NAMALWA (cell line): ENCODE measurements at regions not wholly inside any gene's neighbourhood (a gene's known extent, or its start where the extent isn't known, plus 50 kb on each side); places are given as distances from the start of the nearest gene placed in this dataset.

ENCODE experiments used
- DNase-seq: peaks from one replicate; pipeline ENCODE4 v3.0.0-alpha.2; 2015; ENCODE audit warnings: low spot score

GRCh38 chr1:239436286-239436685 is 49.9 kb downstream of the CHRM3 start:
- no peak for DNase-seq

DNA sequence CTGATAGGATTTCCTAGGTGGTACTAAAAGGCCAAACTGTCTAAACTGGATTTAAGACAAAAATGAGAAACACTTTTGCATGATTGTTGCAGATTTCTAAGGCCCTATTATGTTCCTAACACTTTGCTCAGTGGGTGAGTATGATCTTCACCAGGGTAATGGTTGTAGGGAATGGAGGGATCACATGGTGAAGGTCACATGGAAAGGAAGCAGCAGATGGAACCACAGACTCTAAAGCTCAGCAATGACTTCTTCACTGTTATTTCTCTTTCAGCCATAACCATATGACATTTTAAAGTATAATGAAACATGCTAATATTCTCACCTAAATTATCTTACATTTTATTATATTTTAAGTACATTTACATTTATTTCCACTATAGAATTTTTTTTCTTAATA is 51.5 kb downstream of the CHRM3 start:
- no peak for DNase-seq

GRCh38 chr1:239438891-239439290 is 52.5 kb downstream of the CHRM3 start:
- DNase-seq, result no peak

GRCh38 chr1:239443361-239443760 is 57.0 kb downstream of the CHRM3 start:
- DNase-seq, result no peak

DNA sequence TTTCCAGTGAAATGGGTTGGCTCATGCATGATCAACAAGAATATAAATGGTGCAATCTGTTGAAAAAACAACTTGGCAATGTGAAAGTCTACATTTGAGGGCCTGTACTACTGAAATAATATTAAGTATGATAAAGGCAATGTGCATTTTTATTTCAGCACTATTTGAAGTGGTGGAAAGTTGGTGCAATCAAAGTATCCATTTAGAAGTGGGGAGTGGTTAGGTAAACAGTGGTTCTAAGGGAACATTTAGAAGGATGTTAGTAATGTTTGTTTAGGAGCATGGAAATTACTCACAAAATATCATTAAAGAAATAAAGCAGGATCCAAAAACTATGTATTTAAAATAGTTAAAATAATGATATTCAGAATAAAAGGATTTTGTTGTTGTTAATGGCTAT is 60.2 kb downstream of the CHRM3 start:
- no peak for DNase-seq

DNA sequence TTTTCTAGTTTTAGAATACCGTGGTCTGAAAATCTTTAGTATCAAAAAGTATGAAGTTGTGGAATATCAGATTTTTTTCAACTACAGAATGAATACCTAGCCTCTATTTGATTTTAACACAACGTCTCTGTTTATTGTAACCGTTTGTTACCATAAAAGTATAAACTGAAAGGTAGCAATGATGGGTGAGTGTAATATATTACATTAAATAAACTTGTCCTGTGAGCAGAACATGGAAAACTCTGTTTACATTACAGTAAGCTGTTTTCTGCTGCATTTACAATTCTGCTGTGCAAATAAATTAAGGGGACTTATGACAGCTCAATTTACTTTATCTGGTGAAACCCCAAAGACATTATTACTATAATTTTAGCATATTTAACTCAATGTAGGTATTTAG is 62.5 kb downstream of the CHRM3 start:
- DNase-seq, result no peak

GRCh38 chr1:239455743-239456142 is 69.4 kb downstream of the CHRM3 start:
- DNase-seq, result no peak

- no peak for DNase-seq
Observed at GRCh38 chr1:239456788-239457187, 70.4 kb downstream of the CHRM3 start.

- DNase-seq, result no peak
Observed at GRCh38 chr1:239457491-239458143, 71.2 kb downstream of the CHRM3 start.

DNA sequence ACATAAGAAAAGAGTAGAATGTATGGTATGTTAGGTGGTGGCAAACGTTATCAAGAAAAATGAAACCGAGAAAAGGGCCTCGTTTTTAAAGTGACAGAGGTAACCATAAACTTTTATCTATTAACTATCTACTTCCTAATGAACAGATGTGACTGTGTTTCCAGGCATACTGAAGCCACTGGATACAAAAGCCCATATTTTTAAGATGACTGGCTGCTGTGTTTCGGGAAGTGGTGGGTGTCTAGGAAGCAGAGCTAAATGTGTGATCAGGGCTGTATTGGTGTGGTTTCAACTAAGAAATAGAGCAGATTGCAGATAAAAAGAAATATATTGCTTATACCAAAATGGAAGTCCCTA is 71.8 kb downstream of the CHRM3 start:
- no peak for DNase-seq

DNA sequence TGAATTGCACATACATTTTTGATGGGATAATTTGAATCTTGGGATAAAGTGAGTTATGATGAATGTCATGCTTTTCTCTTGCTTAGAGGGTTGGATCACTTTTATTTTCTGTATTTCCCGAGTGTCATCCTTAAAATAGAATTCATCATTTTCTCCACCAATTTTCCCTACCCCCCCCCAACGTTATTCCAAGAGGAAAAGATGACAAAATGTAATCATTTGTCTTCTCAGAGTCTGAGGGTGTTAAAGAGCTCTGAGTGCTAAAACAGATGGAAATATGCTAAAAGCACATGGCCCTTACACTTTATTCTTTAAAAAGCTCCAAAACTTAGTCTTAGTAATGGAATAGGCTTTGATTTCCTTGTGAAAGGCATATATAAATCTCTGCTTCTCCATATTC is 81.4 kb downstream of the CHRM3 start:
- DNase-seq, result no peak

DNA sequence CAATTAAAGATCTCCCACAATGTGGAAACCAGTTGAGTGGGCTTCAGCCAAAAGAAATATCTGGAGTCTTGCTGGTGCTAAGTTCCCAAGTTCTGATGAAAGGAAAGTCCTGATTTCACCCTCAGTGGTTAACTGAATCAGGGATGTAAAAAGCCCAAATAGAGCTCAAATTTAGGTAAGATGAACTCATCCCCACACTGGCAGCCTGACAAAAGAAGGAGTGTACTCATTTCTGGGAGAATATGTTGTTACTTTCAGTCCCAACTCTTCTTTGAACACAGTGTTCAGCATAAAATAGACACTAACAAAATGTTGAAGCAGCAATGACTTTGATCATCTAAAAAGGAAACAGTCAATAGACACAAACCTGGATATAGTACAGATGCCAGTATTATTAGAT is 91.7 kb downstream of the CHRM3 start:
- DNase-seq, result no peak

GRCh38 chr1:239483391-239483790 is 97.0 kb downstream of the CHRM3 start:
- no peak for DNase-seq

GRCh38 chr1:239493811-239494414 is 107.5 kb downstream of the CHRM3 start:
- no peak for DNase-seq

GRCh38 chr1:239505094-239505493 is 118.7 kb downstream of the CHRM3 start:
- DNase-seq, result no peak

DNA sequence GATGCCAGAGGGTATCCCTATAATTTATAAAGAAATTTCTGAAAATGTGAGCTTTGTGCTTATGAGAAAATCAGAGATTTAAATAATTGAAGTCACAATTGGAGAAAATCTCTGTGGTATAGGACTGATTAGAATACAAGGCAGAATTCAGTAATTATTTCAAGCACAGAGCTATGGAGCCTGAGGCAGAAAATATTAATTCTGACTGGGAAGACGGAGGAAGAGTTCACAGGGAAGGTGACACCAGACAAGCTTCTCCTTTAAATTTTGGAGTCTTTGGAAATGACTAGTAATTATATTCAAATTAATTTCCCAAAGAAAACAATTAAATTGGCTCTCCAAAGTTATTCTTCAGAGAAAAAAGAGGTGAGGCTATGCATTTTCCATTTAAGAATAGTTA is 121.5 kb downstream of the CHRM3 start:
- no peak for DNase-seq

DNA sequence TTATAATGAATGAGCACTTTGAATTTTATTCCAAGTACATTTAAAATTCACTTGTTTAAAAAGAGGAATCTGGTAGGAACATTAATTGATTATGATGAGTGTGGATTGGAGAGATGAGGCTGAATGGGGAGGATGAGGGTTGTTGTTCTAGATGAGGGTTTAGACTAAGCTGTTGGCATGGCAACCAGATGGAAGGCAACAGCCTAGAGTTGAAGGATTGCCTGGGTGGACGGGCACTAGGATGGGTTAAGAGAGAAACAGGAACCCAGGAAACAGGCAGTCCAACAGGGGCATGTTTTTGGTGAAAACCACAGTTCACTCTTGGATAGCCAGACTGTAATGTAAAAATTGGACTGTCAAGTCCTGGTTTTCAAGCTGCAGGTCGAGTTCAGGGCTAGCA is 125.5 kb downstream of the CHRM3 start:
- no peak for DNase-seq

GRCh38 chr1:239516579-239516978 is 130.2 kb downstream of the CHRM3 start:
- DNase-seq, result no peak

- no peak for DNase-seq
Observed at GRCh38 chr1:239526391-239526790, 140.0 kb downstream of the CHRM3 start.

- no peak for DNase-seq
Observed at GRCh38 chr1:239527051-239527693, 140.8 kb downstream of the CHRM3 start.

DNA sequence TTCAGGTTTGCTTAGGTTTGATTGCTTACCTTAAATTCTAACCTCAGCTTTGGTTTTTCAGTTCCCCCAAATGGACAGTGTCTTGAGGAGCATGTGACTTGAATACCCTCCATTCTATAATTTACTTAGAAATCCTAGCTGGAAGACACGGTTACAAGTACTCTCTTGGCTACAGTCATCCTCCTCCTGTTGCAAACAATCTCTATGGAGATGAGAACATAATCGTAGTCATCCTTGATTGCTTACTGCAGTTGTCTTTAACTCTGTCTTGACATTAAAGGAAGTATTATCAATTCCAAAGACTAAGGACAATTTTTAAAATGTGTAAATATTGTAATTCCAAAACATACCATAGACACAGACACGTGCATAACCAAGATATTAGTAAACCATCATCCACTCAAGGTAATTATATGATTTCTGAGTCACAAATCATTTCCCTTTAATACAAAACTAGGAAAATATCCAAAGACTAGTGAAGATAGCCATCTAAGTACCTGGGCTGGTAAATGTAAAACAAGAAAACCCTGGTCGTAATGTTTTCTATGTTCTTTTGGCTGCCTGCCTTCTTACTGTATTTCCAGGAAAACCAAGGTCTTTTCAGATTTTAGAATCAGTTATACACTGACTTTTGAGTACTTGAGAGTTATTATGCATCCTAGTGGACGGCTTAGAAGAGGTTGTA is 149.9 kb downstream of the CHRM3 start:
- no peak for DNase-seq

- DNase-seq, result no peak
Observed at GRCh38 chr1:239537795-239538194, 151.4 kb downstream of the CHRM3 start.
